Ishikawa (cell line): ENCODE measurements at regions not wholly inside any gene's neighbourhood (a gene's known extent, or its start where the extent isn't known, plus 50 kb on each side); places are given as distances from the start of the nearest gene placed in this dataset.

Experiments
- CEBPB ChIP-seq: IDR thresholded peaks from 2 replicates; pipeline ENCODE4 v1.6.1; 2012
- CREB1 ChIP-seq: IDR thresholded peaks from 2 replicates; pipeline ENCODE4 v1.6.1; 2012; ENCODE audit warnings: low read depth
- EGR1 ChIP-seq: IDR thresholded peaks from 2 replicates; pipeline ENCODE4 v1.6.1; 2012
- EP300 ChIP-seq: IDR thresholded peaks from 2 replicates; pipeline ENCODE4 v1.6.1; 2012; ENCODE audit warnings: borderline replicate concordance
- FOXM1 ChIP-seq: IDR thresholded peaks from 2 replicates; pipeline ENCODE4 v1.6.1; 2012; ENCODE audit warnings: low read depth, borderline replicate concordance
- NFIC ChIP-seq: IDR thresholded peaks from 2 replicates; pipeline ENCODE4 v1.6.1; 2012
- RAD21 ChIP-seq: IDR thresholded peaks from 2 replicates; pipeline ENCODE4 v1.6.1; 2012; ENCODE audit warnings: low read depth
- TAF1 ChIP-seq: IDR thresholded peaks from 2 replicates; pipeline ENCODE4 v1.6.1; 2012; ENCODE audit warnings: low read depth, mild to moderate bottlenecking
- YY1 ChIP-seq: IDR thresholded peaks from 2 replicates; pipeline ENCODE4 v1.6.1; 2012; ENCODE audit warnings: low read depth
- ZBTB7A ChIP-seq: IDR thresholded peaks from 2 replicates; pipeline ENCODE4 v1.6.1; 2012; ENCODE audit warnings: low read depth
- TF ChIP-seq, protein P1 (sequence below): IDR thresholded peaks from 2 replicates; pipeline ENCODE4 v1.6.1; 2012; ENCODE audit warnings: low read depth, mild to moderate bottlenecking
- TF ChIP-seq, protein P2 (sequence below): IDR thresholded peaks from 2 replicates; pipeline ENCODE4 v1.6.1; 2012

DNA sequence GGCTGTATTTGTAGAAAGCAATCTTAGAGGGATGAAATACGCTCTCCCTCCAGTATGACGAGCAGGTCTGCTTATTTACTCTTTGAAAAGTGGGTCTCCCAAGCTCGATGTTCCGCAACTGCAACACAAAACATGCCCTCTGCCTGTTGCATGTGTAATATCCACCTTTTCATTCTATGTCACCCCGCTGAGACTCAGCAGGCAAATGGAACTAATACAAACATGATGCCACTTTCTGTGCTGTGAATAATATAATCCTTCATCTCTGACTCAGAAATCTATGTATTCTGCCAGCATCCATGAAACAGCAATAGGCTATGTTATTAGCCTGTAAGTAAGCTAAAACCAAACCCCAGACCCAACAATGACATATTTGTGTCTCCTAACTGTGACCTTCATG, 200.8 kb upstream of the TMCO5A start:
- no peak for TF ChIP-seq CEBPB
- TF ChIP-seq RAD21 = no peak
- no peak for TF ChIP-seq TAF1
- TF ChIP-seq CREB1 = no peak
- TF ChIP-seq EGR1 = no peak
- TF ChIP-seq, protein P1, sequence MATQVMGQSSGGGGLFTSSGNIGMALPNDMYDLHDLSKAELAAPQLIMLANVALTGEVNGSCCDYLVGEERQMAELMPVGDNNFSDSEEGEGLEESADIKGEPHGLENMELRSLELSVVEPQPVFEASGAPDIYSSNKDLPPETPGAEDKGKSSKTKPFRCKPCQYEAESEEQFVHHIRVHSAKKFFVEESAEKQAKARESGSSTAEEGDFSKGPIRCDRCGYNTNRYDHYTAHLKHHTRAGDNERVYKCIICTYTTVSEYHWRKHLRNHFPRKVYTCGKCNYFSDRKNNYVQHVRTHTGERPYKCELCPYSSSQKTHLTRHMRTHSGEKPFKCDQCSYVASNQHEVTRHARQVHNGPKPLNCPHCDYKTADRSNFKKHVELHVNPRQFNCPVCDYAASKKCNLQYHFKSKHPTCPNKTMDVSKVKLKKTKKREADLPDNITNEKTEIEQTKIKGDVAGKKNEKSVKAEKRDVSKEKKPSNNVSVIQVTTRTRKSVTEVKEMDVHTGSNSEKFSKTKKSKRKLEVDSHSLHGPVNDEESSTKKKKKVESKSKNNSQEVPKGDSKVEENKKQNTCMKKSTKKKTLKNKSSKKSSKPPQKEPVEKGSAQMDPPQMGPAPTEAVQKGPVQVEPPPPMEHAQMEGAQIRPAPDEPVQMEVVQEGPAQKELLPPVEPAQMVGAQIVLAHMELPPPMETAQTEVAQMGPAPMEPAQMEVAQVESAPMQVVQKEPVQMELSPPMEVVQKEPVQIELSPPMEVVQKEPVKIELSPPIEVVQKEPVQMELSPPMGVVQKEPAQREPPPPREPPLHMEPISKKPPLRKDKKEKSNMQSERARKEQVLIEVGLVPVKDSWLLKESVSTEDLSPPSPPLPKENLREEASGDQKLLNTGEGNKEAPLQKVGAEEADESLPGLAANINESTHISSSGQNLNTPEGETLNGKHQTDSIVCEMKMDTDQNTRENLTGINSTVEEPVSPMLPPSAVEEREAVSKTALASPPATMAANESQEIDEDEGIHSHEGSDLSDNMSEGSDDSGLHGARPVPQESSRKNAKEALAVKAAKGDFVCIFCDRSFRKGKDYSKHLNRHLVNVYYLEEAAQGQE = no peak
- TF ChIP-seq NFIC = no peak
- no peak for TF ChIP-seq EP300
- TF ChIP-seq, protein P2, sequence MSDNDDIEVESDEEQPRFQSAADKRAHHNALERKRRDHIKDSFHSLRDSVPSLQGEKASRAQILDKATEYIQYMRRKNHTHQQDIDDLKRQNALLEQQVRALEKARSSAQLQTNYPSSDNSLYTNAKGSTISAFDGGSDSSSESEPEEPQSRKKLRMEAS = no peak
- no peak for TF ChIP-seq FOXM1
- TF ChIP-seq ZBTB7A = no peak
- TF ChIP-seq YY1 = no peak
